ENCODE measurements at regions not wholly inside any gene's neighbourhood (a gene's known extent, or its start where the extent isn't known, plus 50 kb on each side); places are given as distances from the start of the nearest gene placed in this dataset.

DNA sequence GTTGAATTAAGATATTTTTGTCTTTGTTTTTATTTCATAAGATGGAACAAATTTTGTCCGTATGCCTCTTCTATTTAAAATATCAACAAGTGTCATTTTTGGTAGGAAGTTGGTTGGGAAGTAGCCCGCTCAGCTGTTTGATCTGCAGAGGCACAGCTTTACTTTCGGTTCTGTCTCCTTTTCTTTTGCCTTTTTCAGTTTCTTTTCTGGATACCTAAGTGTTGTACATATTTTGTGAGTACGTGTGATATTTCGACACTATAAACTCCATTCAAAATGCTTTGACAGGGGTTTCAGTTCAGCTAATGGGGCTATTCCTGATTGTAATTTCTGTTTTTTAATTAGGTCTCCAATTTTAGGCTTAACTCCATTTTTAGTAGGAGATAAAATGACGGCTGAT is 1785.0 kb upstream of the LRRTM1 start:
- Histone ChIP-seq H3K4me1 (ENCODE audit: insufficient read depth, low read length) (no peaks in the 10 kb centered on the region), H3K4me3 (ENCODE audit: low read length) (no peak overlapping the region), H3K9me3 (ENCODE audit: control insufficient read depth in 1 of 2, insufficient read depth in 1 of 2, low read length in 2 of 2) (peaks cover 3 to 4% of the 10 kb centered on the region in 2 experiments), H3K27ac (ENCODE audit: low read depth in 1 of 2, low read length in 2 of 2) (no peak overlapping the region), H3K27me3 (ENCODE audit: control insufficient read depth in 1 of 2, insufficient read depth in 2 of 2, low read length in 2 of 2) (no peaks in the 10 kb centered on the region), H3K36me3 (ENCODE audit: insufficient read depth, low read length) (no peaks in the 10 kb centered on the region)
- TF ChIP-seq, protein P1, sequence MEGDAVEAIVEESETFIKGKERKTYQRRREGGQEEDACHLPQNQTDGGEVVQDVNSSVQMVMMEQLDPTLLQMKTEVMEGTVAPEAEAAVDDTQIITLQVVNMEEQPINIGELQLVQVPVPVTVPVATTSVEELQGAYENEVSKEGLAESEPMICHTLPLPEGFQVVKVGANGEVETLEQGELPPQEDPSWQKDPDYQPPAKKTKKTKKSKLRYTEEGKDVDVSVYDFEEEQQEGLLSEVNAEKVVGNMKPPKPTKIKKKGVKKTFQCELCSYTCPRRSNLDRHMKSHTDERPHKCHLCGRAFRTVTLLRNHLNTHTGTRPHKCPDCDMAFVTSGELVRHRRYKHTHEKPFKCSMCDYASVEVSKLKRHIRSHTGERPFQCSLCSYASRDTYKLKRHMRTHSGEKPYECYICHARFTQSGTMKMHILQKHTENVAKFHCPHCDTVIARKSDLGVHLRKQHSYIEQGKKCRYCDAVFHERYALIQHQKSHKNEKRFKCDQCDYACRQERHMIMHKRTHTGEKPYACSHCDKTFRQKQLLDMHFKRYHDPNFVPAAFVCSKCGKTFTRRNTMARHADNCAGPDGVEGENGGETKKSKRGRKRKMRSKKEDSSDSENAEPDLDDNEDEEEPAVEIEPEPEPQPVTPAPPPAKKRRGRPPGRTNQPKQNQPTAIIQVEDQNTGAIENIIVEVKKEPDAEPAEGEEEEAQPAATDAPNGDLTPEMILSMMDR (IDR thresholded peaks at IDR 0.05), result no peak
- H3K27ac Mint-ChIP-seq, result no peak overlapping the region
- no peaks in the 10 kb centered on the region for H3K27me3 Mint-ChIP-seq
- CTCF ChIA-PET, result no interaction called here
- DNase-seq (no peak), ATAC-seq (ENCODE audit: poor library complexity) (no peak)
- H3K4me1 Mint-ChIP-seq (ENCODE audit: low read depth), result no peaks in the 10 kb centered on the region
- POLR2A ChIA-PET, result no interaction called here
- H3K4me3 Mint-ChIP-seq, result no peak overlapping the region
- peaks cover 15% of the 10 kb centered on the region for H3K9me3 Mint-ChIP-seq
- no peaks in the 10 kb centered on the region for H3K36me3 Mint-ChIP-seq (ENCODE audit: low read depth)
- intact Hi-C loops (cut with DNase I, micrococcal nuclease), result no loop called here

- Mint-ChIP-seq H3K27ac (no peak overlapping the region), H3K9me3 (peaks cover 21% of the 10 kb centered on the region), H3K36me3 (ENCODE audit: low read depth) (no peaks in the 10 kb centered on the region), H3K27me3 (no peaks in the 10 kb centered on the region), H3K4me3 (no peak overlapping the region), H3K4me1 (ENCODE audit: low read depth) (no peaks in the 10 kb centered on the region)
- ChIA-PET POLR2A (interaction anchor here (0.7 kb wide), 1 partner anchor 778 kb away, joined by 3 read pairs; no protein-coding TSS in a partner anchor), CTCF (no interaction called here)
- no peak overlapping the region for H3K4me3 ChIP-seq (ENCODE audit: low read length)
- no peak for DNase-seq
- H3K9me3 ChIP-seq (ENCODE audit: control insufficient read depth in 1 of 2, insufficient read depth in 1 of 2, low read length in 2 of 2), result peaks cover 3 to 7% of the 10 kb centered on the region in 2 experiments
- no peak overlapping the region for H3K27ac ChIP-seq (ENCODE audit: low read depth in 1 of 2, low read length in 2 of 2)
- intact Hi-C loops (cut with DNase I, micrococcal nuclease), result no loop called here
- no peak for ATAC-seq (ENCODE audit: poor library complexity)
- TF ChIP-seq, protein P1 (IDR thresholded peaks at IDR 0.05), result no peak
- H3K4me1 ChIP-seq (ENCODE audit: insufficient read depth, low read length), result no peaks in the 10 kb centered on the region
- H3K27me3 ChIP-seq (ENCODE audit: control insufficient read depth in 1 of 2, insufficient read depth in 2 of 2, low read length in 2 of 2), result no peaks in the 10 kb centered on the region
- no peaks in the 10 kb centered on the region for H3K36me3 ChIP-seq (ENCODE audit: insufficient read depth, low read length)
These were observed 1780.3 kb upstream of the LRRTM1 start for GRCh38 chr2:82084679-82085392.

DNA sequence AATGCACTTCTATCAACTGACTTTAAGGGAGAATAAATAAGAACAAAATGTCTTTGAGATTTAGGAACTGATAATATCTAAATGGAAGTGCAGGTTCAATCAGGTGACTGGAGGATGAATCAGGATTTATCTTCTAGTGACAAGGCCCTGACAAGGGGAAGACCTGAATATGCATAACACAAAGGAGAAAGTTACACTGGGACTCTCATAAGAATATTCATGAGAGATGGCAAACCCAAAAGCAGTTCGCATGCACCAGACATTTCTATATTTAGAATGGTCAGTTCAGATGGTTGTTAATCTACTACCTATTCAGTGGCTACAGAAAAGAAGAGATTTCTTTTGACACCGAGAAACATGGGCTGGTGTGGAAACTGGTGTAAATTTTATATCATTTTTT is 1771.3 kb upstream of the LRRTM1 start:
- no peaks in the 10 kb centered on the region for H3K27me3 ChIP-seq (ENCODE audit: control insufficient read depth in 1 of 2, insufficient read depth in 2 of 2, low read length in 2 of 2)
- ChIA-PET POLR2A (no interaction called here), CTCF (no interaction called here)
- H3K4me1 Mint-ChIP-seq (ENCODE audit: low read depth), result no peaks in the 10 kb centered on the region
- ATAC-seq (ENCODE audit: poor library complexity), result no peak
- TF ChIP-seq, protein P1 (IDR thresholded peaks at IDR 0.05), result no peak
- no peaks in the 10 kb centered on the region for H3K36me3 Mint-ChIP-seq (ENCODE audit: low read depth)
- no peaks in the 10 kb centered on the region for H3K36me3 ChIP-seq (ENCODE audit: insufficient read depth, low read length)
- no peak overlapping the region for H3K4me3 ChIP-seq (ENCODE audit: low read length)
- no peaks in the 10 kb centered on the region for H3K27me3 Mint-ChIP-seq
- no peak overlapping the region for H3K27ac Mint-ChIP-seq
- intact Hi-C loops (cut with DNase I, micrococcal nuclease), result no loop called here
- no peak overlapping the region for H3K4me3 Mint-ChIP-seq
- H3K9me3 ChIP-seq (ENCODE audit: control insufficient read depth in 1 of 2, insufficient read depth in 1 of 2, low read length in 2 of 2), result peaks cover 0 to 10% of the 10 kb centered on the region in 2 experiments
- peaks cover 8% of the 10 kb centered on the region for H3K9me3 Mint-ChIP-seq
- no peaks in the 10 kb centered on the region for H3K4me1 ChIP-seq (ENCODE audit: insufficient read depth, low read length)
- DNase-seq, result no peak
- no peak overlapping the region for H3K27ac ChIP-seq (ENCODE audit: low read depth in 1 of 2, low read length in 2 of 2)
